ENCODE measurements at regions not wholly inside any gene's neighbourhood (a gene's known extent, or its start where the extent isn't known, plus 50 kb on each side); places are given as distances from the start of the nearest gene placed in this dataset.

DNA sequence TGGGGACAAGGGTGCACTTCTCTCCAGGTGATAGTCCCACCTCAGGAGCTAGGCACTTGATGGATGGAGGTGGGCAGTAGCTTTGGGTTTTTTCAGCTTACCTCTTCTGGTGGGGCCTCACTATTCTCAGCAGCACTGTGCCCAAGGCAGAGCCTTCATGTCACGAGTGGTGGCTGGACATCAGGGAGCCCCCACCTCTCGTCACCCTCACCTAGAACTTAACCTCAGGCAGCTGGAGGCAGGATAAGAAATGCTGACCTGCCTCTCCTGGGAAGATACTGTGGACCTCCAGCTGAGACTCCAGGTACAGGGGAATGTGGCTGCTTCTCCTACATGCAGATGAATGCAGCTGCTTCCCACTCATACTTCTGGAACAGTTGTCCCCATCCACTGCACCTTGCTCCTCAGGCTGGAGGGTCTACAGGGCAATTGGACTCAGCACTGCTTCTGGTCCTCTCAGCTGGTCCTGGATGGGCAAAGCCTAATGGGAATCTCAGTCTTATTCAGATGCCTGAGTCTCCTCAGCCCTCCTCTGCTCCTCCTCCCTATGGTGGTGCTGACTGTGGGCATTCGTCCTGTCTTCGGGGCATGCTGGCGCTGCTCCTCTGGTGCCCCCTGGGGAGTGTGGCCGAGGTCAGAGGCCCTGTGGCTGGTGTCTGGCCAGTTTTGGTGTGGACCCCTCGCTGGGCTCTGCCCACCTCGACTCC is 129.9 kb downstream of the KLF13 start:
- DNase-seq = no peak

DNA sequence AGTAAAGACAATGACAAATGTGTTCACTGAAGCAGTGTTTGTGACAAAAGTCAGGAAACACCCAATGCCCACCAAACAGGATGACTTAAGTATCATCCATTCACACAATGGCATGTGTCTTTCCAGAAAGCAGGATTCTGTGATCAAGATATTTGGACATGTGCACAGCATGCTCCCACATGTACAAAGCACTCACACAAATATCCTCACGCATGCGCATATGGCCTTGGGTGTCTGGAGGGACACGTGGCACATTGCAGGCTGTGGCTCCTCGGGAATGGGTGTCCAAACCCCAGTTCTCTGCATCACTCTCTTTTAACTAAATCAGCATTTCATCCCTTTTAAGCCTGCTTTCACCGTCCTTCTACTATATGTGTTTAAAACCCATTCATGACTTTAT is 130.5 kb downstream of the KLF13 start:
- DNase-seq = no peak

DNA sequence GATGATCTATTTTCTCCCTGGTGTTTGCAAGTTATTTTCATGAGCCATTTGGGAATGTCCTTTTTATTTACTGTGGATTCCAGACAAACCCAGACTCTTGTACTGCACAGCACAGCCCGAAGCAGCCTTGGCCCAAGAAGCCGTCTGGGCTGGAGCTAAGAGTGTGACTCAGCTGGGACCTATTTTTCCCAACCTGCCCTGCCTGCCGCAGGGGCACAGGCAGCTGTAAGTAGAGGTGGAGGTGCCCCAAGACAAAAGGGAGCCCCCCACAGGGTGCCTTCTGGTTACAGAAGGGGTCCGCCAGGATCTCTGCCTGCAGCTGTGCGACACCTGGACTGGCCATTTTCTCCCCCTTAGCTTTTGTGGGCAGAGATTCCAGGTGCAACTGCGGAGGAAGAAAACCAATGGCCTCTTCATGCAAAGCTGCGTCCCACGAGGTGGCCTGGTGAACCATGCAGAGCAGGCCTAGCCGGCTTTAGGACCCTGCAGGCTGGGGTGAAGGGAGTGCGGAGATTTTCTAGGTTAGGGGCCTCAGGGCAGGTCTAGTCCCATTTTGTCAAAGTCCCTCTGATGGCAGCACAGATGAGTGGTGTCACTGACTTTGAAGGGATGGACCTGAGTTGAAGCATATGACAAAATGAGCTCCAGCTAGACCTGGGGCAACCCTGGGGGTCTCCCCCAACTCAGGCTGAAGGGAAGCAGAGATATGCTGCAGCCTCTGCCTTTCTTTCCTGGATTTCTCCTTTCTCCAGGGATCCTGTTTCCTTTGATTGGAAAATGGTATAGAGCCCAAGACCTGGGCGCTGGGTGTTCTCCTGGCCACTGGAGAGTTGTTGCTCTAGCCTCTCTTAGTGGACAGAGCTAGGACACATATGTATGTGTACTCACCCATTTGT is 131.2 kb downstream of the KLF13 start:
- DNase-seq = no peak

DNA sequence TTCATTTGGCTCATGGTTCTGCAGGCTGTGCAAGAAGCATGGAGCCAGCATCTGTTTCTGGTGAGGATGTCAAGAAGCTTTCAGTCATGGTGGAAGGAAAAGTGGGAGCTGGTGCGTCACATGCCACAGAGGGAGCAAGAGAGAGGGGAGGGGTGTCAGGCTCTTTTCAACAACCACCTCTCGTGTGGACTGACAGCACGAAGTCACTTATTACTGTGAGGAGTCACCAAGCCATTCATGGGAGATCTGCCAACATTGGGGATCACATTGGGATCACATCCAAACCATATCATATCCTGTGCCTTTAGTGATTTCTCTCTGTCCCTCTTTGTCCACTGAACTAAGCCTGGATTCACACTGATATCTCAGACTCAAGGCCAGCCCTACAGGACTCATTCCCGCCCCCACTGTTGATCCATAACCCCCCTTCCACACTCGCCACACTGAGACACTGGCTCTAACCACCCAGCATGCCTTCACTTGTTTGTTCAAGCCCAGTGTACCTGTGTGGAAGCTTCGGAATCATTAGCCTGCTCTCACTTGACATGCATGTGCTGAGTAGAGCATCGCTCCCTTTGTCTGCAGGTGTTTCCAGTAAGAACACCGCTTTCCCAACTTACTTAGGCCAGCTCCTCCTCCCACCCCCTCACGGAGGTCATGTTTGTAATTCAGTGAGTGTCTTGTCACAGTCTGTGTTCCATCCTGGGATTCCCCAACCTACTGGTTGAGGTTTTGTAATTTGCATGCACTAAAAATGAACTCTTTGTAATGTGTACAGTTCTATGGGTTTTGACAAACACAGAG is 132.2 kb downstream of the KLF13 start:
- no peak for DNase-seq

DNA sequence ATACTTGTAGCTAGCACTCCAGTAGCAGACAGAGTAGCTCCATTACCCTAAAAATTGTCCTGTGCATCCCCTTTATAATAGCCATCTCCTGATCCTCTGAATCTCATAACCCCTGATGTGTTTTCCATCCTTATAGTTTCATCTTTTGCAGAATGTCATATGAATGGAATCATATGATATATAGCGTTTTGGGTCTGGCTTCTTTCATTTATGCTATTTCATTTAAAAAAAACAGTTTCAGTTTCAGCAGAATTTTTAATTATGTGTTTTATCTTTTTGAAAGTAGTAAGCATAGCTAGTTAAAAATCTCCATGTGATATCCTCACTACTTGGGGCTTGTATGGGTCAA is 132.7 kb downstream of the KLF13 start:
- DNase-seq = no peak

DNA sequence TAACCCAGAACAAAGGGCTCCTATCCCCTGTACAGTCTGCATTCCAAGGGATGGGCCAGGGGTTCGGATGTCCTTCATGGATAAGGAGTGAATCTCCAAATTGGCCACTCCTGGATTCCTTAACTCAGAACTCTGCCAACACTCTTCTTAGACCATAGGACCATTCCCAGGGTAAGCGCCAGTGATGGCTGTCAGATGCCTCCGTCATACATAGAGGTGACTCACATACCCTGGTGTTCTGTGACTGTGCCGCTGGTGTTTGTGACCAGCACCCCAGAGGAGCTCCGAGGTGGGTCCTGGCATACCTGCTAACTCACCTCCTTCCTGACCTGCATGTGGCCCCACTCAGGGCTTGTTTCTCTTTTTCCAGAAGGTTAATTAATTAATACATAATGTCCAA is 134.7 kb downstream of the KLF13 start:
- no peak for DNase-seq

DNA sequence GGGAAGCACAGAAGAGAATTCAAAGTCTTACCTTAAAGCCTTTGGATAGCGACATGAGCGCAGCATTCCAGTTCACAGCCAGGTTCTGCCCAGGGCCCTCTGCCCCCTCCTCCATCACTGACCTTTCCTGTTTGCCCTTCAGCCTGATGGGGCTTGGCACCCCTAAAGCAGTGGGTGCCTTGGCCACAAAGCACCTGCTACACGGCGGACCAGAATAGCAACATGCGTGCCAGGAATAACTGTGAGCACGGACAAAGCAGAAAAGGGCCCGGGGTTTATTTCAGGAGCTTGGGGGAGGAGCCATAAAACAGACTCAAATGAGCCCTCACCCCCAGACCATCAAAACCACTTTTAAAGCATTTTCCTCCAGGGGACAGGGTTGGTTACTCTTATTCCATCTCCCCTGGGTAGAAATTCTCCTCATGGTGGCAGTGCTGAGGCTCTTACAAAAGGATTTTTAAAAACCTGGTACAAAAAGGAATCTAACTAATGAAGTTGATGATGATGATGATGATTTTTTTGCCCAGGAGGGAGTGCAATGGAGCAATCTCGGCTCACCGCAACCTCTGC is 135.4 kb downstream of the KLF13 start:
- DNase-seq = no peak

DNA sequence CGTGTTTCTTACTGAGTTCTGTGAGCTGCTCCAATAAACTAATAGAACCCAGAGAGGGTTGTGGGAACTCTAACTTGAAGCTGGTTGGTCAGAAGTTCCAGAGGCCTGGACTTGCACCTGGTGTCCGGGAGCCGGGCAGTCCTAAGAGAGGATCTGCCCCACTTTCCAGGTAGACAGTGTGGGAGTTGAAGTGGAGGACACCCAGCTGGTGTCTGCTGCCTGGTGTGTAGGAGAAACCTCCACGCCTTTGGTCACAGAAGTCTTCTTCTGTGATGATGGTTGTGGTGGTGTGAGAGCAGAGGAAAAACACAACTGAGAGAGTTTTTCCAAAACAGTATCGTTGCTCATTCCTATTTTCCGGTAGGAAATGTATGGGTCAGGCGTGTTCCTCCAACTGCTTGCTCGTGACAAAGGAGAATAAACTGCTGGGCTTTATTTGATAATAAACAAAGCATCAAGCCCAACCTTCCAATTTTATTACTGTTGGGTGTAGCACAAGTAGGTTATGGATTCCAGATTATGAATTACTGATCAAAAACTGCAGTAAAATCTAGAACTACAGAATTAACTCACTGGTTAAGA is 137.0 kb downstream of the KLF13 start:
- no peak for DNase-seq

DNA sequence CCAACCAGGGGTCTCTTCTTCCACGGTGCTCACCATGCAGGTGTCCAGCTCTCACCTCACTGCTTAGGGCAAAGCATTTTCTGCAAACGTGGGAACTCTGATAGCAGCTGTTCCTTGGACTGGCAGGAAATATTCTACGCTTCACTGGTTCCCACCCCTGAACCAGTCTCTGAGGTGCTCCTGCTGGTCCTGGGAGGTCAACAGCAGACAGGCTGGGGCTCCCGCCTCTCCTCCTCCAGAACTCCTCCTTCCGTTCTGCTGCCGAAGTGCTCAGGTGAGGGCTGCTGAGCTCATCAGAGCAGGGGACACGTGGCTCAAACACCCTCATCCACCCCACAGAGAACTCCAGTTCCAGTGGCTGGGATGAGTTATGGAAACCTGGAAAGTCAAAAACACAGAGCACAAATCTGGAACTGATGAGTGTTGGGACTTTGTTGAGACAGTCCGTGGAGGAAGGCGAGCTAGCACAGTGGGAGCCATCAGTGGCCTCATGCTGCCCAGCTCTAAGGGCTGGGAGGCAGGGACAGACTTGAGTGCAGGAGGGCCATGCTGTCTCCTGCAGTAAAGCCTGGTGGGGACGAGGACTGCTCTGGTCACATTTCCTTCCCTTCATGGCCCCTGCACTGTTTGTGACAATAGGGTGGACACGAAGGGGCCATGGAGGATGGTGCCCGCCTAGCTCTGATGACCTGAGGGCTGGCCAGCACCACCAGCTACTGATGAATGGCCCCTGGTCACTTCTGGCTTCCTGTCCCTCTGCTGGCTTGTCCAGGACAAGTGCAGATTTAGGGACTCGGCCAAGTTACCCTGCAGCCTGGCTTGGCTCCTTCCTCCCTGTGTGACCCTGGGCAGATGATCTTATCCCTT is 137.8 kb downstream of the KLF13 start:
- no peak for DNase-seq

DNA sequence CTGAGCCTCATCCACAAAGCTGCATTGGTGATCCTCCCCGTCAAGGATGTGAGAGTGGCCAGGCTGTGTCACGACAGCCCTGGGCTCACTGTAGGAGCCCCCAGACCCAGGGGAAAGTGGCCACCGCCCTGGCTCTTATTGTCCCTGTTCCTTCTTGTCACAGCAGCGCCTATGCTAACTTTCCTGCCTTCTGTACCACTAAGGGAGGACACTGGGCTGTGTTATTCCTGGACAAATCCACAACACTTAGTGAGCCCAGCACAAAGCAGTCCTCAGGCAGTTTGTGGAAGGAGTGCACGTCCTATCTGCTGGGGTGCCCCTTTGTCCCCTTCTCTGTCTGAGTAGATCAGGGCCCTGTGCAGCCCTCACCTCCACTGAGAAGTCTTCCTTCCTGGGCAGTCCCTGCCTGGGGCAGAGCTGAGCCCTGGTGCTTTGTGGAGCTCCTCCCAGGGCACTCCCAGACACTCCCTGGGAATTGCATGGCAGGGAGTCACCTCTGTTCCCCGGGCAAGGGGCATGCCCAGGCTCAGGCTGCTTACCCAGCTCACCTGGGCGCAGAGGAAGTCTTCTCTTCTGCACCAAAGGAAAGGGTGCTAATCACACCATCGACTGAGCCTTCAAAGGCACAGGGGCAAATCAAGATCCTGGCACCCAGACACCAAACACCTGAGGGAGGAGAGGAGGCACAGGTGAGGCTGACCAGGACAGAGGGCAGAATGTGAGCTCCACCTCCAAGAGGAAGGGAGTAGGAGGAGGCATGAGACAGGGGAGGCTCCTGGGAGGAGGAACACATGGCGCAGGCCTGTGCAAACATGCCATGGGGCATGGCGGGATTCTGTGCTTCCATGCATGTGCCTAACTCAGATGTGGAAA is 138.7 kb downstream of the KLF13 start:
- DNase-seq = no peak

DNA sequence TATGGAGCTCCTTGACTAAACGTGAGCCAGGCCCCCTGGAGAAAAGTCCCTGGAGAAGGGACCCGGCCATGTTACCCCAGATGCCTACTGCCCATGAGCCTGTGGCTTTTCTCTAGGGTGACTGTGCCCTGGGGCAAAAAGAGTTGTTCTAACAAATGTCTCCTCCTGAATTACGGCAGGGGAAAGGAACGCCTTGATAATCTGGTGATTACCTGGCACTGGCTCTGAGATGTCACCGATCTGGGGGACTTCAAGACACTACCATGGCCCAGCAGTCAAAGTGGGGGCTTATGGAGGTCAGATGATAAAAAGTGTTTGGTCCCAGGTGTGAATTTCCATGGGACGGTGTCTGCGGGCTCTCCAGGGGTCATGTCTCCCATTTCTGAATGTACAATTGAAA is 140.7 kb downstream of the KLF13 start:
- DNase-seq = no peak

DNA sequence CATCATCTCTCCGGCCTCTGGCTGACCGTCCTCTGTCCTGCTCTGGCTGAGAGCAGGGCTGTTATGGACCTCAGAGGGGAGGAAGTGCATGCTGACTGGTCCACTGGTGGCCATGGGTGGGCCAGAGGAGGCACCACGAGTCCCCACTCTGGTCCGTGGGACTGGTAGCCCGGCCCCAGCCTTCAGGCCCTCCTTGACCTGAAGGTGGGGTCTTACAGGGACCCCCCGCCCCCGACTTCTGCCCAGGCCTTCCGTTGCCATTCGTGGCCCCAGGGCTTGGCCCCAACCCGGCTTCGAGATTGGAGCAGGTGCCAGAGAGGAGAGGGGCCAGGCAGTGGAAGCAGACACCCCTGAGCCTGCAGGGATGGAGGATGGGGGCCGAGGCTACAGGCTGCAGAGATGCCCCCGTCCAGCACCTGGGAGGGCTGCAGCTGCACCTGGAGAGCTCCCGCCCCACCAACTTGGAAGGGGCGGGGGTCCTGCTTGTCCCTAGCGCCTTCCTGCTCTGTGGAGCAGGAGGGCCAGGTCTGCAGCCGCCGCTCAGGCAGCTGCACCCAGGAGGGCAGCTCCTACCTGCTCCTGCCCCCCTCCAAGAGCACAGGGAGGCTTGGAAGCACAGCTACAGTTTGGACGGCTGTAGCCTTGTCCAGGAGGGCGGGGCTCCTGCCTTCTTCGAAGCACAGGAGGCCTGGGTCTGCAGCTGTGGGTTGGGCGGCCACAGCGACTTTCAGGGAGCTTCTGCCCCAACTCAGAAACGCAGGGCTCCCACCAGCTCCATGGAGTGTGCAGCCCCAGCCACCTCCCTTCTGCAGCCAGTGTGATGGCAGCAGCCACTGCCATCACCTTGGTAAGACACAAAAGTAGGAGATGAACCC is 142.5 kb downstream of the KLF13 start:
- no peak for DNase-seq

DNA sequence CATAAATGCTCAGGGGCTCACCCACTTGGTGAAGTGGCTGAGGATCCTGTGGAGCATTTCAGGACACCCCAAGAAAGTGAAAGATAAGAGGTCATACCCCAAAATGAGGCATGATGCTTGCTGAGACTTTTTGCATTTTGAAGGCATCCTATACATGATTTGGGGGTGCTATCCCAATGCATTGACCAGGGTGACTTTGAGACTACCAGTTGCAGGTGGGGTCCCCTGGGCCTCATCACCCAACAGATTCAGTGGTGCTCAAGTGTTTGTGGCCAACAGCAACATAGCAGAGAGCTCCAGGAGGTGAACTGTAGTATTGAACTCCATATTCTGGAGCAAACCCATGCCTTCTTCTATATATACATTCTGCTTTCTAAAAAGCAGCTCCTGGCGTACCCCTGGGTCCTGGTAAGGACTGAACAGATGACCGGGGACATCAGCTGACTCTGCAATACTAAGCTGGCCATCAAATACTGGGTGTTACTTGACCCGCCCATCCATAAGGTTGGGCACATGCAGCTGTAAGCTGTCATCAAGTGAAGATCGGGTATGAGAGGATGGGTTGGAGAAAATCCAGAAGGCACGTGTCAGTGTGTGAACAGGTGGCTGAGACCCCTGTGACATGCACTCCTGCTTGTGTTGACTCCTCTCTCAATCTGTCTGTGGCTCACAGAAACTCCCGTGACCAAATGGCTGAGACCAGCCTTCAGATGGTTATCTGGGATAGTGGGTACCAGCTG is 143.3 kb downstream of the KLF13 start:
- DNase-seq = no peak

DNA sequence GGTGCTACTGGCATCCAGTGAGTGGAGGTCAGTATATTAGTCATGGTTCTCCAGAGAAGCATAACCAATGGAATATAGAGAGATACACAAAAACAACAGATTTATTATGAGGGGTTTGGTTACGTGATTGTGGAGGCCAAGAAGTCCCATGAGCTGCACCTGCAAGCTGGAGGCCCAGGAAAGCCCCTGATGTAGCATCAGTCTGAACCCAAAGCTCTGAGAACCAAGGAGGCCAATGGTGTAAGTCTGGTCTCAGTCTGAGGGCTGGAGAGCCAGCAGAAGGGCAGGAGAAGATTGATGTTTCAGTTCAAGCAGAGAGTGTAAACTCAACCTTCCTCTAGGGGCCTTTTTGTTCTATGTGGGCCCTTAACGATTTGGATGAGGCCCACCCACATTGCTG is 144.1 kb downstream of the KLF13 start:
- no peak for DNase-seq

DNA sequence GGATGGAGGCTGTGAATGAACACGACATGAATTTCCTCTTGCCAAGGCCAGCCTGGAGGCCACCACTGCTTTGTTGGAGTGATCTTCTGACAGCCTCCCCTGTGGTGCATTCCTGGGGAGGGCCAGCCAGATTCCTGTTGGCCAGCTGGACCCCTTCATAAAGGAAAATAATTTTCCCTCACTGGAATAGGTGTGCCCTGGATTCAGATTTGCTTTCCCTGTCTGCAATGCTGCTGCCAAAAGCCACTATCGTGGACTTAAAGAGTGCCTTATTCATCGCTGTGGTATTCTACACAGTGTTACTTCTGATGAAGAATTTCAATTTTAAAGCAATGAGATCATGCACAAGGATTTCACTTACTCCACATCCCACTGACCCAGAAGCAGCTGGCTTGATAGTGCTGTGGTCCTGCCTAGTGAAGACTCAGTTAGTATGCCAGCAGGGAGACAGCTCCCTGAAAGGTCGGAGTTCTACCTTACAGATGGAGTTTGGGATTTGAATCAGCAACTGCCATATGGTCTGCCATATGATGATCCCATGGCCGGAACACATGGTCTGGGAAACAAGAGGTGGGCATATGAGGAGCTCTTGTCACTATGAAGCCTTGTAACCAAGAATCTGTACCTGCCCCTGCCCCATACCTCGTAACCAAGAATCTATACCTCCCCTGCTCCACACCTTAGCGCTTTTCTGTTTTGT is 145.2 kb downstream of the KLF13 start:
- DNase-seq = peak; percentile 32

DNA sequence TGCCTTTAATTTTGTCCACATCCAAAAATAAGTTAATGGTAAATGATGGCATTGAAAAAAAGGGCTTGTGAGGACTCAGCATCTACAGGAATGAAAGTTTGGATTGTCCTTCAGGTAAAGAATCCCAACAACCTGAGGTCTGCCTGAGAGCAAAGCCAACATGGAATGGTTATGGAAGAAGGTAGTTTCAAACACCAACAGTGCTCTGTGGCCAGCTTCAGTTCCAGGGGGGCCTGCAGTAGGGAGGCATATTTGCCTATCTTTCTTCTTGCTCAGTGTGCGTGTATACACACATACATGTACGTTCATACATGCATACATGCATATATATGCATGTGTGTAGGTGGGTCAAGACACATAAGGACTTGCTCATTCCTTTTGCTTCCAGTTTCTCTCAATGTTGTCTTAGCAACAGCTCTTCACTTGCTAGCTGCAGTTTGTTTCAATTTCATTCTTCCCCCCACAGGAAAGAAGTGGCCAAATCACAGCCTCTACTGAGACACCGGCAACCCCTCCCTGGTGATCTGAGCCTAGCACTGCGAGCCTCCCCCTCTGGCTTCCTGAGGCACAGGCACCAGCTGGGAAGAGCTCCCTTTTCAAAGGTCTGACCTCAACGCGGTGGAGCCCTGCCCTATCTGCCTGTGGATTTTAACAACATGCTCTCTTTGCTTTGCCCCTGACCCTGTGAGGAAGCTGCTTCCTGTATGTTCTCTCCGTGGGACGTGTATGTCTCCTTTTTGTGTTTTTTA is 146.2 kb downstream of the KLF13 start:
- DNase-seq = peak; percentile 17

Data from muscle of arm (tissue), 1 donor.